CD14-positive monocyte (primary cell): ENCODE measurements at regions not wholly inside any gene's neighbourhood (a gene's known extent, or its start where the extent isn't known, plus 50 kb on each side); places are given as distances from the start of the nearest gene placed in this dataset.

Source experiments
- DNase-seq, 3 donors: peaks; one replicate each; pipeline ENCODE4 v3.0.0-alpha.2; 2011 to 2022
- H2AFZ ChIP-seq: 2 replicates; pipeline ENCODE4 v1.6.0; 2012; ENCODE audit warnings: mild to moderate bottlenecking, low read depth, low read length, inconsistent platforms; ENCODE audit not compliant: insufficient read depth, poor library complexity, severe bottlenecking
- H3K27ac ChIP-seq, 2 donors: 1 replicate in 1 of 2; 2 replicates in 1 of 2; pipeline ENCODE4 v1.5.1; 2012 to 2013; ENCODE audit warnings: low read length in 2 of 2, control low read depth in 1 of 2, inconsistent platforms in 1 of 2, low read depth in 1 of 2, mild to moderate bottlenecking in 1 of 2
- H3K27me3 ChIP-seq, 2 donors: one replicate each; pipeline versions ENCODE4 v1.6.0 to v1.6.1; 2011 to 2013; ENCODE audit warnings: low read length in 2 of 2; ENCODE audit not compliant: control insufficient read depth in 2 of 2, insufficient read depth in 2 of 2
- H3K36me3 ChIP-seq, 2 donors: replicated peaks in 1 of 2; 1 replicate in 1 of 2; 2 replicates in 1 of 2; pipeline versions ENCODE4 v1.5.1 to v1.6.1; 2012 to 2013; ENCODE audit warnings: low read length in 2 of 2, control low read depth in 1 of 2, inconsistent platforms in 1 of 2, mild to moderate bottlenecking in 1 of 2; ENCODE audit not compliant: insufficient read depth in 2 of 2, control insufficient read depth in 1 of 2
- H3K4me1 ChIP-seq, 2 donors: 1 replicate in 1 of 2; 2 replicates in 1 of 2; pipeline versions ENCODE4 v1.5.1 to v1.6.1; 2012 to 2013; ENCODE audit warnings: low read length in 2 of 2, control low read depth in 1 of 2, inconsistent platforms in 1 of 2, mild to moderate bottlenecking in 1 of 2, moderate library complexity in 1 of 2; ENCODE audit not compliant: insufficient read depth in 2 of 2, control insufficient read depth in 1 of 2
- H3K4me2 ChIP-seq: replicated peaks from 2 replicates; pipeline ENCODE3; 2012; ENCODE audit warnings: low read length, moderate library complexity, mild to moderate bottlenecking; ENCODE audit not compliant: poor library complexity, severe bottlenecking; ENCODE audit errors: extremely low read depth
- H3K4me3 ChIP-seq, 3 experiments: fragments of 200-600 bp in 1 of 3; sonication (generic) in 1 of 3; replicated peaks in 1 of 3; 1 replicate in 2 of 3; 2 replicates in 1 of 3; pipeline ENCODE4 v1.5.1; 2011 to 2013; ENCODE audit warnings: low read length in 3 of 3, mild to moderate bottlenecking in 3 of 3, control low read depth in 2 of 3, low read depth in 2 of 3, inconsistent platforms in 1 of 3, moderate library complexity in 1 of 3
- H3K79me2 ChIP-seq: 2 replicates; pipeline ENCODE4 v1.6.0; 2012; ENCODE audit warnings: mild to moderate bottlenecking, control low read depth, inconsistent platforms, low read length, moderate library complexity; ENCODE audit not compliant: insufficient read depth
- H3K9ac ChIP-seq: 2 replicates; pipeline ENCODE4 v1.6.0; 2017; ENCODE audit warnings: low read length, mild to moderate bottlenecking; ENCODE audit not compliant: insufficient read depth, poor library complexity, severe bottlenecking
- H3K9me3 ChIP-seq, 2 donors: replicated peaks in 1 of 2; 1 replicate in 1 of 2; 2 replicates in 1 of 2; pipeline versions ENCODE4 v1.5.1 to v1.6.1; 2012 to 2013; ENCODE audit warnings: low read length in 2 of 2, control low read depth in 1 of 2; ENCODE audit not compliant: control insufficient read depth in 1 of 2, insufficient read depth in 1 of 2
- H4K20me1 ChIP-seq: 2 replicates; pipeline ENCODE4 v1.6.0; 2012; ENCODE audit warnings: mild to moderate bottlenecking, low read length, control low read depth, moderate library complexity; ENCODE audit not compliant: insufficient read depth
- H3K27ac Mint-ChIP-seq, 7 donors: one replicate each; pipeline ENCODE4 v1.8.0; 2020; ENCODE audit warnings: mild to moderate bottlenecking in 7 of 7, mixed read lengths in 7 of 7, moderate library complexity in 6 of 7, inconsistent platforms in 2 of 7
- H3K27me3 Mint-ChIP-seq, 3 donors: one replicate each; pipeline ENCODE4 v1.8.0; 2021 to 2022; ENCODE audit warnings: low read depth in 3 of 3, mild to moderate bottlenecking in 3 of 3, mixed read lengths in 3 of 3, moderate library complexity in 3 of 3, inconsistent platforms in 1 of 3
- H3K36me3 Mint-ChIP-seq, 2 donors: one replicate each; pipeline ENCODE4 v1.8.0; 2020; ENCODE audit warnings: mixed read lengths in 2 of 2, inconsistent platforms in 1 of 2, mild to moderate bottlenecking in 1 of 2
- H3K4me1 Mint-ChIP-seq: one replicate; pipeline ENCODE4 v1.8.0; 2020; ENCODE audit warnings: mild to moderate bottlenecking, mixed read lengths
- H3K4me3 Mint-ChIP-seq, 2 donors: one replicate each; pipeline ENCODE4 v1.8.0; 2020; ENCODE audit warnings: mild to moderate bottlenecking in 2 of 2, mixed read lengths in 2 of 2, moderate library complexity in 1 of 2
- H3K9me3 Mint-ChIP-seq, 7 donors: one replicate each; pipeline ENCODE4 v1.8.0; 2020 to 2022; ENCODE audit warnings: mixed read lengths in 7 of 7, mild to moderate bottlenecking in 6 of 7, moderate library complexity in 6 of 7, inconsistent platforms in 2 of 7
- WGBS: methylation state at CpG from one replicate; pipeline ENCODE4 v1.1.5; 2013; ENCODE audit warnings: missing lambda C conversion rate; ENCODE audit not compliant: insufficient coverage; 5-methylcytosine and 5-hydroxymethylcytosine counted together
- intact Hi-C, 2 donors: fragments of 100-400 bp; cut with micrococcal nuclease; formaldehyde crosslinking; loops; one replicate each; pipeline versions ENCODE4 v1.15.0 to v1.15.1; 2023
- TF ChIP-seq, protein P1 (sequence below): fragments of 200-600 bp; IDR thresholded peaks from one replicate; pipeline ENCODE4 v1.8.0; 2022; ENCODE audit warnings: antibody characterized with exemption, mild to moderate bottlenecking

DNA sequence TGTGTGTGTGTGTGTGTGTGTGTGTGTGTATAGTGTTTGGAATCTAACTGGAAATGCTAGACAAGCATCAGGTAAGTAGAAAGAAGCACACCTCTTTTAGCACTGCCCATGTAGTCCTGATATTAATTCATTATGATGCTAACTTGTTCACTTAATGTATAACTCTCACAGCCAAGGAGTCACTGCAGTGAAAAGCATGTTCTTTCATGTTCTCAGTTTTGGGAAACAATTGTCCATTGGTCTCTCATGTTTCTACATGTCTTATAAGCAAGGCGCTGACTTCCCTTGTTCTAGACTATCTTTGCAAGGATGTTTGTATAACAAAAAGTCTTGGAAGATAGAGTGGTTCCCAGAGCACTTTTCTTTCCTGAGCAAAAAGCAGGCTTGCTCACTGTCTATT is 148.8 kb upstream of the TNPO1 start:
- Histone ChIP-seq H3K9ac (no peak overlapping the region), H3K4me1 (no peaks in the 10 kb centered on the region), H2AFZ (no peak overlapping the region), H3K27me3 (no peaks in the 10 kb centered on the region), H4K20me1 (no peaks in the 10 kb centered on the region), H3K79me2 (no peaks in the 10 kb centered on the region), H3K4me2 (no peak overlapping the region), H3K4me3 (no peak overlapping the region), H3K9me3 (no peaks in the 10 kb centered on the region), H3K27ac (no peak overlapping the region), H3K36me3 (no peaks in the 10 kb centered on the region)
- no CpG with 5 or more reads among the region's 1 CpG for WGBS
- Mint-ChIP-seq H3K36me3 (no peaks in the 10 kb centered on the region), H3K9me3 (peaks cover 0 to 2% (median 0%) of the 10 kb centered on the region in 7 donors), H3K4me1 (peaks cover 3% of the 10 kb centered on the region), H3K27ac (no peak overlapping the region), H3K4me3 (no peak overlapping the region), H3K27me3 (peaks cover 0 to 3% (median 1%) of the 10 kb centered on the region in 3 donors)
- no peak for DNase-seq
- intact Hi-C loops = no loop called here
- TF ChIP-seq, protein P1, sequence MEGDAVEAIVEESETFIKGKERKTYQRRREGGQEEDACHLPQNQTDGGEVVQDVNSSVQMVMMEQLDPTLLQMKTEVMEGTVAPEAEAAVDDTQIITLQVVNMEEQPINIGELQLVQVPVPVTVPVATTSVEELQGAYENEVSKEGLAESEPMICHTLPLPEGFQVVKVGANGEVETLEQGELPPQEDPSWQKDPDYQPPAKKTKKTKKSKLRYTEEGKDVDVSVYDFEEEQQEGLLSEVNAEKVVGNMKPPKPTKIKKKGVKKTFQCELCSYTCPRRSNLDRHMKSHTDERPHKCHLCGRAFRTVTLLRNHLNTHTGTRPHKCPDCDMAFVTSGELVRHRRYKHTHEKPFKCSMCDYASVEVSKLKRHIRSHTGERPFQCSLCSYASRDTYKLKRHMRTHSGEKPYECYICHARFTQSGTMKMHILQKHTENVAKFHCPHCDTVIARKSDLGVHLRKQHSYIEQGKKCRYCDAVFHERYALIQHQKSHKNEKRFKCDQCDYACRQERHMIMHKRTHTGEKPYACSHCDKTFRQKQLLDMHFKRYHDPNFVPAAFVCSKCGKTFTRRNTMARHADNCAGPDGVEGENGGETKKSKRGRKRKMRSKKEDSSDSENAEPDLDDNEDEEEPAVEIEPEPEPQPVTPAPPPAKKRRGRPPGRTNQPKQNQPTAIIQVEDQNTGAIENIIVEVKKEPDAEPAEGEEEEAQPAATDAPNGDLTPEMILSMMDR = no peak

DNA sequence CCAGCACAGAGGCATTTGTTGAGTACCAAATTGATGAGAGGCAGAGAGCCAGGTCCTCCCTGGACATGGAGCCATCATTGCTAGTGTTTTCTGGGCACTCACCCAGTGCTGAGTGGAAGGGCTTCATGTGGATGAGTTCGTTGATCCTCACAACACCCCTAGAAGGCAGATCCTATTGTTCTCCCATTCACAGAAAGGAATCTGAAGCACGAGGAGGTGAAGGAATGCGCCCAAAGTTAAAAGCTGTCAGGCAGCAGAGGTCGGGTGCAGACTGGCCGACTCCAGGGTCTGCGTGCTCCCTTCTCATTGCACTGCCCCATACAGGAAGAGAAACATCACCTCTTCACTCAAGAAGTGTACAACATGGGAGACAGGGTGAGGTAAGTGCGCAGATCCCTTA is 153.5 kb upstream of the TNPO1 start:
- Histone ChIP-seq H3K79me2 (no peaks in the 10 kb centered on the region), H2AFZ (no peak overlapping the region), H3K27me3 (no peaks in the 10 kb centered on the region), H4K20me1 (no peaks in the 10 kb centered on the region), H3K9ac (no peak overlapping the region), H3K9me3 (no peaks in the 10 kb centered on the region), H3K36me3 (no peaks in the 10 kb centered on the region), H3K4me2 (no peak overlapping the region), H3K4me1 (no peaks in the 10 kb centered on the region), H3K27ac (no peak overlapping the region), H3K4me3 (no peak overlapping the region)
- H3K27ac Mint-ChIP-seq = no peak overlapping the region
- intact Hi-C loops = no loop called here
- no peaks in the 10 kb centered on the region for H3K36me3 Mint-ChIP-seq
- H3K4me3 Mint-ChIP-seq = no peak overlapping the region
- TF ChIP-seq, protein P1 = no peak
- WGBS = no CpG with 5 or more reads among the region's 7 CpGs
- DNase-seq = no peak
- peaks cover 3% of the 10 kb centered on the region for H3K4me1 Mint-ChIP-seq
- H3K27me3 Mint-ChIP-seq = peaks cover 0 to 6% (median 6%) of the 10 kb centered on the region in 3 donors
- no peaks in the 10 kb centered on the region for H3K9me3 Mint-ChIP-seq
